ENCODE measurements at regions not wholly inside any gene's neighbourhood (a gene's known extent, or its start where the extent isn't known, plus 50 kb on each side); places are given as distances from the start of the nearest gene placed in this dataset.

GRCh38 chr2:195031411-195031810, 625.6 kb upstream of the SLC39A10 start:
- Mint-ChIP-seq H3K27me3 (ENCODE audit: low read depth, unreplicated experiment) (no peaks in the 10 kb centered on the region), H3K4me1 (ENCODE audit: low read depth, unreplicated experiment) (peaks cover 3% of the 10 kb centered on the region), H3K4me3 (ENCODE audit: unreplicated experiment) (no peak overlapping the region), H3K27ac (ENCODE audit: unreplicated experiment) (no peak overlapping the region), H3K9me3 (ENCODE audit: unreplicated experiment) (no peaks in the 10 kb centered on the region), H3K36me3 (ENCODE audit: low read depth, unreplicated experiment) (no peaks in the 10 kb centered on the region)
- no peak overlapping the region for H3K27ac ChIP-seq (ENCODE audit: low read depth, low read length)
- no peaks in the 10 kb centered on the region for H3K27me3 ChIP-seq (ENCODE audit: insufficient read depth, low read length)
- no peaks in the 10 kb centered on the region for H3K79me2 ChIP-seq (ENCODE audit: insufficient read depth, low read length)
- H4K20me1 ChIP-seq (ENCODE audit: insufficient read depth, low read length): no peaks in the 10 kb centered on the region
- peaks cover 2% of the 10 kb centered on the region for H3K4me1 ChIP-seq (ENCODE audit: insufficient read depth, low read length)
- no peak overlapping the region for H2AFZ ChIP-seq (ENCODE audit: low read depth, low read length)
- no peaks in the 10 kb centered on the region for H3K36me3 ChIP-seq (ENCODE audit: insufficient read depth, low read length)
- DNase-seq (ENCODE audit: low read depth) (no peak), FAIRE-seq (no peak)
- no peaks in the 10 kb centered on the region for H3K9me3 ChIP-seq (ENCODE audit: insufficient read depth, low read depth, low read length)
- no peak overlapping the region for H3K4me2 ChIP-seq (ENCODE audit: low read length)
- no peak overlapping the region for H3K9ac ChIP-seq (ENCODE audit: low read length)
- TF ChIP-seq CTCF (IDR thresholded peaks at IDR 0.05; ENCODE audit: insufficient read depth, low read depth, low read length): no peak
- TF ChIP-seq EZH2 (IDR thresholded peaks at IDR 0.05; ENCODE audit: insufficient read depth, low read length): no peak
- H3K4me3 ChIP-seq (ENCODE audit: insufficient read depth, low read depth, low read length): no peak overlapping the region

DNA sequence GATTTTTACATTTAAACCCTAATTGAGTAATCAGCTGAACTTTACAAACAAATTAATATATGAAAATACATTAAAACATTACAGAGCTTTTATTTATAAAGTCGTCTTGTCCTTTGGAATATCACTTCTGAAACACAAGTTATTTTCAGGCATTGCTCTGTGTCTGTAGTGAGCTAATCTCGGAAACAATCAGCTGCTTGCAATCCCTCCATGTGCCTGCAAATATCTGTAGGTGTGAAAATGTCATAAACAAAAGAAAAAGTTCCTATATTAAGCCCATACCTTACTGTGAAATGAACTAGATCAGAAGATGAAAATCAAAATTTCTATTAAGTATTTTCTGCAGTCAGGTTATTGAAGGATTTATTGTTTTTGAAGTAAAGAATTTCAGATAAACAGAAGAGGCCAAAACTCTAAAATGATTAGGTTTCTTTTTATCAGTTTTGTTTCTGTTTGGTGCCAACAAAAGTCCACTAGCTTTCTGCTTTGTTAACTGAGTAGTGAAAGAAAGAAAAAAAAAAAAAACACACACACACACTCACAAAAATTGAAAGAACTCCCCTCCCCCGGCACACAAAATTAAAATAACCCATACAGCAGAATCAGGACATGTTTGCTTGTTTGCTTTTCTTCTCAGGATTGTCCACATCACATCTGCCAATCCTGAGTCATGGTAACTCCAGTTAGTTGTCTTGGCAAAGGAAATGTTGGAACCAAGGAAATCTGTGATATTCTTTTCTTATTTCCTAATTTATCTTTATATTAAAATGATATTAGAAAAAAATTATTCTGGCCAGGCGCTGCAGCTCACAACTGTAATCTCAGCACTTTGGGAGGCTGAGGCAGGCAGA, 627.0 kb upstream of the SLC39A10 start:
- no peaks in the 10 kb centered on the region for H3K27me3 ChIP-seq (ENCODE audit: insufficient read depth, low read length)
- Mint-ChIP-seq H3K27ac (ENCODE audit: unreplicated experiment) (no peak overlapping the region), H3K9me3 (ENCODE audit: unreplicated experiment) (no peaks in the 10 kb centered on the region), H3K4me3 (ENCODE audit: unreplicated experiment) (no peak overlapping the region), H3K36me3 (ENCODE audit: low read depth, unreplicated experiment) (no peaks in the 10 kb centered on the region), H3K27me3 (ENCODE audit: low read depth, unreplicated experiment) (no peaks in the 10 kb centered on the region), H3K4me1 (ENCODE audit: low read depth, unreplicated experiment) (peaks cover 4% of the 10 kb centered on the region)
- no peak for FAIRE-seq
- H3K27ac ChIP-seq (ENCODE audit: low read depth, low read length): no peak overlapping the region
- H2AFZ ChIP-seq (ENCODE audit: low read depth, low read length): no peak overlapping the region
- no peaks in the 10 kb centered on the region for H4K20me1 ChIP-seq (ENCODE audit: insufficient read depth, low read length)
- H3K9ac ChIP-seq (ENCODE audit: low read length): no peak overlapping the region
- TF ChIP-seq CTCF (IDR thresholded peaks at IDR 0.05; ENCODE audit: insufficient read depth, low read depth, low read length): no peak
- TF ChIP-seq EZH2 (IDR thresholded peaks at IDR 0.05; ENCODE audit: insufficient read depth, low read length): no peak
- no peak overlapping the region for H3K4me3 ChIP-seq (ENCODE audit: insufficient read depth, low read depth, low read length)
- no peaks in the 10 kb centered on the region for H3K79me2 ChIP-seq (ENCODE audit: insufficient read depth, low read length)
- no peak for DNase-seq (ENCODE audit: low read depth)
- H3K9me3 ChIP-seq (ENCODE audit: insufficient read depth, low read depth, low read length): no peaks in the 10 kb centered on the region
- no peak overlapping the region for H3K4me2 ChIP-seq (ENCODE audit: low read length)
- peaks cover 3% of the 10 kb centered on the region for H3K4me1 ChIP-seq (ENCODE audit: insufficient read depth, low read length)
- no peaks in the 10 kb centered on the region for H3K36me3 ChIP-seq (ENCODE audit: insufficient read depth, low read length)

DNA sequence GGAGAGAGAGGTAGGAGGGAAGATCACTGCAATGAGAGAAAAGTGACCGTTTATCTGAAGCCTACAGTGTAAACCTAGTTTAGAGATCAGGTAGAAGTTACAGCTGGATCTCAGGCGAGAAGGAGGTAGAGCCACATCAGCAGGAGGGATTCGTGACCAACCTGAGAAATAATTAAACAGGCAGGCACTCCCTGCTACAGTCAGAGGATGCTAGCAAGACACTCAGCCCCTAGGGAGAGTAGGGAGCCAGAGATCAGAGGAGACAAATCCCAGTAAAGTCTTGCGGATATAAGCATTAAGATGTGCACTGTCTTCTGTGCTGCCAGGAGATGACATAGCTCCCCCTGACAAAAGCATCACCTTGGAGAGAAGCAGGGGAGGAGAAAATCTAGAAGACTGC, 629.1 kb upstream of the SLC39A10 start:
- no peak overlapping the region for H2AFZ ChIP-seq (ENCODE audit: low read depth, low read length)
- no peak overlapping the region for H3K9ac ChIP-seq (ENCODE audit: low read length)
- Mint-ChIP-seq H3K4me3 (ENCODE audit: unreplicated experiment) (no peak overlapping the region), H3K27me3 (ENCODE audit: low read depth, unreplicated experiment) (no peaks in the 10 kb centered on the region), H3K9me3 (ENCODE audit: unreplicated experiment) (no peaks in the 10 kb centered on the region), H3K27ac (ENCODE audit: unreplicated experiment) (no peak overlapping the region), H3K4me1 (ENCODE audit: low read depth, unreplicated experiment) (peaks cover 4% of the 10 kb centered on the region), H3K36me3 (ENCODE audit: low read depth, unreplicated experiment) (no peaks in the 10 kb centered on the region)
- no peak for DNase-seq (ENCODE audit: low read depth)
- no peak overlapping the region for H3K4me2 ChIP-seq (ENCODE audit: low read length)
- no peaks in the 10 kb centered on the region for H3K9me3 ChIP-seq (ENCODE audit: insufficient read depth, low read depth, low read length)
- no peaks in the 10 kb centered on the region for H3K27me3 ChIP-seq (ENCODE audit: insufficient read depth, low read length)
- no peak overlapping the region for H3K4me3 ChIP-seq (ENCODE audit: insufficient read depth, low read depth, low read length)
- no peaks in the 10 kb centered on the region for H3K36me3 ChIP-seq (ENCODE audit: insufficient read depth, low read length)
- H3K79me2 ChIP-seq (ENCODE audit: insufficient read depth, low read length): no peaks in the 10 kb centered on the region
- no peak overlapping the region for H3K27ac ChIP-seq (ENCODE audit: low read depth, low read length)
- TF ChIP-seq EZH2 (IDR thresholded peaks at IDR 0.05; ENCODE audit: insufficient read depth, low read length): no peak
- no peak for TF ChIP-seq CTCF (IDR thresholded peaks at IDR 0.05; ENCODE audit: insufficient read depth, low read depth, low read length)
- peaks cover 3% of the 10 kb centered on the region for H3K4me1 ChIP-seq (ENCODE audit: insufficient read depth, low read length)
- no peak for FAIRE-seq
- H4K20me1 ChIP-seq (ENCODE audit: insufficient read depth, low read length): no peaks in the 10 kb centered on the region
